SJSA1 (cell line): ENCODE measurements at regions not wholly inside any gene's neighbourhood (a gene's known extent, or its start where the extent isn't known, plus 50 kb on each side); places are given as distances from the start of the nearest gene placed in this dataset.
A peak's percentile ranks its signal among the peaks of the same experiment; 100 is the strongest.
"Not testable (repeated sequence)": the region's sequence is repeated elsewhere in the genome, so short reads cannot be mapped to it uniquely, and the experiment has no call there.

Experiments
- DNase-seq, 2 experiments: peaks; one replicate each; pipeline ENCODE4 v3.0.0-alpha.2; 2015 to 2020; ENCODE audit warnings: low spot score in 2 of 2, low read depth in 1 of 2
- H3K27ac ChIP-seq: fragments of 250-450 bp; sonication (Bioruptor Pico); 2 replicates; pipeline ENCODE4 v1.5.1; 2020; ENCODE audit warnings: mild to moderate bottlenecking, moderate library complexity
- H3K27me3 ChIP-seq: fragments of 250-450 bp; sonication (Bioruptor Pico); replicated peaks from 2 replicates; pipeline ENCODE4 v1.5.1; 2020; ENCODE audit warnings: mild to moderate bottlenecking, moderate library complexity
- H3K36me3 ChIP-seq: fragments of 250-450 bp; sonication (Bioruptor Pico); 2 replicates; pipeline ENCODE4 v1.5.1; 2020; ENCODE audit warnings: mild to moderate bottlenecking
- H3K4me1 ChIP-seq: fragments of 250-450 bp; sonication (Bioruptor Pico); replicated peaks from 2 replicates; pipeline ENCODE4 v1.6.1; 2021; ENCODE audit warnings: mild to moderate bottlenecking
- H3K4me3 ChIP-seq: fragments of 250-450 bp; sonication (Bioruptor Pico); 2 replicates; pipeline ENCODE4 v1.5.1; 2020; ENCODE audit warnings: mild to moderate bottlenecking
- H3K9me3 ChIP-seq: fragments of 250-450 bp; sonication (Bioruptor Pico); replicated peaks from 2 replicates; pipeline ENCODE4 v1.5.1; 2020; ENCODE audit warnings: mild to moderate bottlenecking

GRCh38 chr6:134787261-134787877, 162.5 kb downstream of the ALDH8A1 start:
- no peak for DNase-seq
- Histone ChIP-seq H3K36me3 (no peaks in the 10 kb centered on the region), H3K4me1 (no peaks in the 10 kb centered on the region), H3K9me3 (peaks cover 8% of the 10 kb centered on the region), H3K27me3 (no peaks in the 10 kb centered on the region), H3K4me3 (no peak overlapping the region), H3K27ac (no peak overlapping the region)

- Histone ChIP-seq H3K27me3 (no peaks in the 10 kb centered on the region), H3K4me1 (no peaks in the 10 kb centered on the region), H3K9me3 (no peaks in the 10 kb centered on the region), H3K36me3 (no peaks in the 10 kb centered on the region), H3K27ac (no peak overlapping the region), H3K4me3 (no peak overlapping the region)
- no peak for DNase-seq
Observed at GRCh38 chr6:134784336-134784735, 165.6 kb downstream of the ALDH8A1 start.

- no peaks in the 10 kb centered on the region for H3K9me3 ChIP-seq
- no peaks in the 10 kb centered on the region for H3K27me3 ChIP-seq
- peaks cover 4% of the 10 kb centered on the region; the same call in 1 of the 2 replicates for H3K4me1 ChIP-seq
- no peaks in the 10 kb centered on the region for H3K36me3 ChIP-seq
- no peak for DNase-seq
- no peak overlapping the region for H3K4me3 ChIP-seq
- H3K27ac ChIP-seq: no peak overlapping the region
Observed at GRCh38 chr6:134778431-134778830, 171.5 kb downstream of the ALDH8A1 start.

- H3K27ac ChIP-seq: no peak overlapping the region
- peak in 1 of 2 experiments; percentile 37 for DNase-seq
- peaks cover 4% of the 10 kb centered on the region; the same call in 1 of the 2 replicates for H3K4me1 ChIP-seq
Observed at GRCh38 chr6:134774201-134774638, 175.7 kb downstream of the ALDH8A1 start.

GRCh38 chr6:134772671-134773360, 177.1 kb downstream of the ALDH8A1 start:
- H3K4me1 ChIP-seq: peaks cover 4% of the 10 kb centered on the region; the same call in 1 of the 2 replicates
- no peak overlapping the region for H3K4me3 ChIP-seq
- no peak overlapping the region for H3K27ac ChIP-seq
- H3K36me3 ChIP-seq: no peaks in the 10 kb centered on the region
- H3K9me3 ChIP-seq: 0 out of 2 replicates have a peak, but pooled peaks cover 3% of the 10 kb centered on the region
- no peaks in the 10 kb centered on the region for H3K27me3 ChIP-seq
- no peak for DNase-seq

More at GRCh38 chr6:134774201-134774638, 175.7 kb downstream of the ALDH8A1 start:
- H3K36me3 ChIP-seq: no peaks in the 10 kb centered on the region
- H3K4me3 ChIP-seq: no peak overlapping the region
- H3K9me3 ChIP-seq: 0 out of 2 replicates have a peak, but pooled peaks cover 3% of the 10 kb centered on the region
- no peaks in the 10 kb centered on the region for H3K27me3 ChIP-seq

GRCh38 chr6:134768931-134769330, 181.0 kb downstream of the ALDH8A1 start:
- H3K27ac ChIP-seq: no peak overlapping the region
- no peak for DNase-seq

GRCh38 chr6:134766497-134766896, 183.4 kb downstream of the ALDH8A1 start:
- Histone ChIP-seq H3K27ac (no peak overlapping the region), H3K36me3 (no peaks in the 10 kb centered on the region), H3K27me3 (no peaks in the 10 kb centered on the region), H3K4me3 (no peak overlapping the region), H3K9me3 (0 out of 2 replicates have a peak, but pooled peaks cover 3% of the 10 kb centered on the region), H3K4me1 (no peaks in the 10 kb centered on the region)
- no peak for DNase-seq

More at GRCh38 chr6:134768931-134769330, 181.0 kb downstream of the ALDH8A1 start:
- Histone ChIP-seq H3K4me1 (no peaks in the 10 kb centered on the region), H3K9me3 (0 out of 2 replicates have a peak, but pooled peaks cover 3% of the 10 kb centered on the region), H3K36me3 (no peaks in the 10 kb centered on the region), H3K4me3 (no peak overlapping the region), H3K27me3 (no peaks in the 10 kb centered on the region)

GRCh38 chr6:134764741-134765140, 185.2 kb downstream of the ALDH8A1 start:
- DNase-seq: no peak
- Histone ChIP-seq H3K9me3 (0 out of 2 replicates have a peak, but pooled peaks cover 2% of the 10 kb centered on the region), H3K4me1 (no peaks in the 10 kb centered on the region), H3K27ac (no peak overlapping the region), H3K36me3 (no peaks in the 10 kb centered on the region), H3K27me3 (no peaks in the 10 kb centered on the region), H3K4me3 (no peak overlapping the region)

GRCh38 chr6:134763575-134763974, 186.3 kb downstream of the ALDH8A1 start:
- not testable (repeated sequence) for H3K4me1 ChIP-seq, H3K36me3 ChIP-seq, H3K4me3 ChIP-seq, H3K27me3 ChIP-seq, H3K9me3 ChIP-seq, DNase-seq, H3K27ac ChIP-seq

- no peak overlapping the region for H3K4me3 ChIP-seq
- no peaks in the 10 kb centered on the region for H3K9me3 ChIP-seq
- H3K27ac ChIP-seq: no peak overlapping the region
- no peaks in the 10 kb centered on the region for H3K4me1 ChIP-seq
- no peak for DNase-seq
- no peaks in the 10 kb centered on the region for H3K27me3 ChIP-seq
- no peaks in the 10 kb centered on the region for H3K36me3 ChIP-seq
Observed at GRCh38 chr6:134758621-134759020, 191.3 kb downstream of the ALDH8A1 start.

- no peak for DNase-seq
- Histone ChIP-seq H3K4me1 (no peaks in the 10 kb centered on the region), H3K27ac (no peak overlapping the region), H3K4me3 (no peak overlapping the region), H3K36me3 (no peaks in the 10 kb centered on the region), H3K9me3 (no peaks in the 10 kb centered on the region), H3K27me3 (no peaks in the 10 kb centered on the region)
Observed at GRCh38 chr6:134757911-134758361, 192.0 kb downstream of the ALDH8A1 start.

GRCh38 chr6:134756374-134757025, 193.4 kb downstream of the ALDH8A1 start:
- no peaks in the 10 kb centered on the region for H3K4me1 ChIP-seq
- no peaks in the 10 kb centered on the region for H3K9me3 ChIP-seq
- no peak overlapping the region for H3K27ac ChIP-seq
- H3K27me3 ChIP-seq: no peaks in the 10 kb centered on the region
- H3K4me3 ChIP-seq: no peak overlapping the region
- no peak for DNase-seq
- H3K36me3 ChIP-seq: no peaks in the 10 kb centered on the region

GRCh38 chr6:134754013-134754690, 195.7 kb downstream of the ALDH8A1 start:
- no peak overlapping the region for H3K27ac ChIP-seq
- H3K4me1 ChIP-seq: peaks cover 3% of the 10 kb centered on the region
- no peaks in the 10 kb centered on the region for H3K36me3 ChIP-seq
- no peak for DNase-seq
- no peaks in the 10 kb centered on the region for H3K9me3 ChIP-seq
- no peak overlapping the region for H3K4me3 ChIP-seq
- H3K27me3 ChIP-seq: no peaks in the 10 kb centered on the region
